Ishikawa (cell line): ENCODE measurements at regions not wholly inside any gene's neighbourhood (a gene's known extent, or its start where the extent isn't known, plus 50 kb on each side); places are given as distances from the start of the nearest gene placed in this dataset.

Source experiments
- CEBPB ChIP-seq: IDR thresholded peaks from 2 replicates; pipeline ENCODE4 v1.6.1; 2012
- CREB1 ChIP-seq: IDR thresholded peaks from 2 replicates; pipeline ENCODE4 v1.6.1; 2012; ENCODE audit warnings: low read depth
- EGR1 ChIP-seq: IDR thresholded peaks from 2 replicates; pipeline ENCODE4 v1.6.1; 2012
- EP300 ChIP-seq: IDR thresholded peaks from 2 replicates; pipeline ENCODE4 v1.6.1; 2012; ENCODE audit warnings: borderline replicate concordance
- FOXM1 ChIP-seq: IDR thresholded peaks from 2 replicates; pipeline ENCODE4 v1.6.1; 2012; ENCODE audit warnings: low read depth, borderline replicate concordance
- MAX ChIP-seq: IDR thresholded peaks from 2 replicates; pipeline ENCODE4 v1.6.1; 2012
- NFIC ChIP-seq: IDR thresholded peaks from 2 replicates; pipeline ENCODE4 v1.6.1; 2012
- RAD21 ChIP-seq: IDR thresholded peaks from 2 replicates; pipeline ENCODE4 v1.6.1; 2012; ENCODE audit warnings: low read depth
- REST ChIP-seq: IDR thresholded peaks from 2 replicates; pipeline ENCODE4 v1.6.1; 2012; ENCODE audit warnings: low read depth, mild to moderate bottlenecking
- TAF1 ChIP-seq: IDR thresholded peaks from 2 replicates; pipeline ENCODE4 v1.6.1; 2012; ENCODE audit warnings: low read depth, mild to moderate bottlenecking
- TCF12 ChIP-seq: IDR thresholded peaks from 2 replicates; pipeline ENCODE4 v1.6.1; 2012; ENCODE audit warnings: low read depth
- TEAD4 ChIP-seq: IDR thresholded peaks from 2 replicates; pipeline ENCODE4 v1.6.1; 2012
- USF1 ChIP-seq: IDR thresholded peaks from 2 replicates; pipeline ENCODE4 v1.6.1; 2012
- YY1 ChIP-seq: IDR thresholded peaks from 2 replicates; pipeline ENCODE4 v1.6.1; 2012; ENCODE audit warnings: low read depth
- ZBTB7A ChIP-seq: IDR thresholded peaks from 2 replicates; pipeline ENCODE4 v1.6.1; 2012; ENCODE audit warnings: low read depth

- TF ChIP-seq MAX, result no peak
- no peak for TF ChIP-seq TCF12
- TF ChIP-seq CEBPB, result no peak
- TF ChIP-seq REST, result no peak
- TF ChIP-seq USF1, result no peak
- no peak for TF ChIP-seq CREB1
- TF ChIP-seq TAF1, result no peak
- no peak for TF ChIP-seq ZBTB7A
- TF ChIP-seq EGR1, result no peak
- TF ChIP-seq FOXM1, result no peak
- TF ChIP-seq NFIC, result no peak
- no peak for TF ChIP-seq TEAD4
Measured at GRCh38 chr4:180106997-180107396, 2136.2 kb upstream of the TENM3 start.

GRCh38 chr4:180116840-180117239 is 2126.4 kb upstream of the TENM3 start:
- TF ChIP-seq EP300, result no peak
- no peak for TF ChIP-seq FOXM1

- TF ChIP-seq CEBPB, result no peak
- TF ChIP-seq NFIC, result no peak
- TF ChIP-seq ZBTB7A, result no peak
- TF ChIP-seq EP300, result no peak
- no peak for TF ChIP-seq FOXM1
- no peak for TF ChIP-seq USF1
- TF ChIP-seq REST, result no peak
- TF ChIP-seq EGR1, result no peak
- TF ChIP-seq RAD21, result no peak
- no peak for TF ChIP-seq CREB1
- TF ChIP-seq YY1, result no peak
- TF ChIP-seq TEAD4, result no peak
- TF ChIP-seq MAX, result no peak
- TF ChIP-seq TCF12, result no peak
- no peak for TF ChIP-seq TAF1
Measured at GRCh38 chr4:180120068-180120467, 2123.1 kb upstream of the TENM3 start.

GRCh38 chr4:180134091-180134866 is 2108.9 kb upstream of the TENM3 start:
- TF ChIP-seq TCF12 (no peak), CREB1 (no peak), NFIC (no peak), TAF1 (no peak), TEAD4 (no peak), USF1 (no peak), YY1 (no peak), EP300 (no peak), REST (no peak), RAD21 (no peak), EGR1 (no peak), MAX (no peak), CEBPB (no peak)
